ENCODE measurements at regions not wholly inside any gene's neighbourhood (a gene's known extent, or its start where the extent isn't known, plus 50 kb on each side); places are given as distances from the start of the nearest gene placed in this dataset.

- H3K36me3 ChIP-seq (ENCODE audit: control insufficient read depth in 2 of 2, extremely low read depth in 1 of 2, insufficient read depth in 2 of 2, low read length in 2 of 2) = no peaks in the 10 kb centered on the region
- DNase-seq (ENCODE audit: low read depth, low spot score) = no peak
- H4K20me1 ChIP-seq (ENCODE audit: control insufficient read depth, extremely low read depth, insufficient read depth, low read length) = no peaks in the 10 kb centered on the region
- TF ChIP-seq CTCF (optimal IDR thresholded peaks at IDR 0.05 in 1 of 3, IDR thresholded peaks at IDR 0.05 in 1 of 3, conservative IDR thresholded peaks at IDR 0.05 in 1 of 3; ENCODE audit: extremely low read depth in 1 of 3, insufficient read depth in 2 of 3, low read length in 3 of 3) (no peak), EZH2 (IDR thresholded peaks at IDR 0.05; ENCODE audit: low read length) (no peak)
- no peak overlapping the region for H3K9ac ChIP-seq (ENCODE audit: control insufficient read depth, extremely low read depth, insufficient read depth, low read length)
- no peak overlapping the region for H2AFZ ChIP-seq (ENCODE audit: control insufficient read depth, low read length)
- no peaks in the 10 kb centered on the region for H3K9me1 ChIP-seq (ENCODE audit: control insufficient read depth, extremely low read depth, insufficient read depth, low read length)
- no peaks in the 10 kb centered on the region for H3K79me2 ChIP-seq (ENCODE audit: control insufficient read depth, insufficient read depth, low read length)
- FAIRE-seq = no peak
- H3K27me3 ChIP-seq (ENCODE audit: control insufficient read depth, extremely low read depth, insufficient read depth, low read length) = no peaks in the 10 kb centered on the region
- no peaks in the 10 kb centered on the region for H3K4me1 ChIP-seq (ENCODE audit: control insufficient read depth, extremely low read depth, insufficient read depth, low read length)
- no peak overlapping the region for H3K27ac ChIP-seq (ENCODE audit: control insufficient read depth, insufficient read depth, low read length)
- dilution Hi-C loops (cut with MboI; ENCODE audit: extremely low pct_ligation_motif_present, low sequenced_read_pairs) = no loop called here
- H3K4me2 ChIP-seq (ENCODE audit: control insufficient read depth, extremely low read depth, insufficient read depth, low read depth, low read length) = no peak overlapping the region
- no peaks in the 10 kb centered on the region for H3K9me3 ChIP-seq (ENCODE audit: control insufficient read depth, low read depth, low read length)
- no peak overlapping the region for H3K4me3 ChIP-seq (ENCODE audit: control insufficient read depth in 2 of 3, extremely low read depth in 1 of 3, insufficient read depth in 2 of 3, low read depth in 1 of 3, low read length in 3 of 3)
These were observed 703.6 kb upstream of the NUDT12 start for GRCh38 chr5:104266161-104266560.

GRCh38 chr5:104265531-104266140 is 703.0 kb upstream of the NUDT12 start:
- Histone ChIP-seq H3K36me3 (ENCODE audit: control insufficient read depth in 2 of 2, extremely low read depth in 1 of 2, insufficient read depth in 2 of 2, low read length in 2 of 2) (no peaks in the 10 kb centered on the region), H3K9me1 (ENCODE audit: control insufficient read depth, extremely low read depth, insufficient read depth, low read length) (no peaks in the 10 kb centered on the region), H3K4me1 (ENCODE audit: control insufficient read depth, extremely low read depth, insufficient read depth, low read length) (no peaks in the 10 kb centered on the region), H3K27ac (ENCODE audit: control insufficient read depth, insufficient read depth, low read length) (no peak overlapping the region), H3K27me3 (ENCODE audit: control insufficient read depth, extremely low read depth, insufficient read depth, low read length) (no peaks in the 10 kb centered on the region), H3K4me3 (ENCODE audit: control insufficient read depth in 2 of 3, extremely low read depth in 1 of 3, insufficient read depth in 2 of 3, low read depth in 1 of 3, low read length in 3 of 3) (no peak overlapping the region), H3K79me2 (ENCODE audit: control insufficient read depth, insufficient read depth, low read length) (no peaks in the 10 kb centered on the region), H4K20me1 (ENCODE audit: control insufficient read depth, extremely low read depth, insufficient read depth, low read length) (no peaks in the 10 kb centered on the region), H3K9me3 (ENCODE audit: control insufficient read depth, low read depth, low read length) (no peaks in the 10 kb centered on the region), H3K4me2 (ENCODE audit: control insufficient read depth, extremely low read depth, insufficient read depth, low read depth, low read length) (no peak overlapping the region), H2AFZ (ENCODE audit: control insufficient read depth, low read length) (no peak overlapping the region), H3K9ac (ENCODE audit: control insufficient read depth, extremely low read depth, insufficient read depth, low read length) (no peak overlapping the region)
- dilution Hi-C loops (cut with MboI; ENCODE audit: extremely low pct_ligation_motif_present, low sequenced_read_pairs) = no loop called here
- DNase-seq (ENCODE audit: low read depth, low spot score) (no peak), FAIRE-seq (no peak)
- no peak for TF ChIP-seq CTCF (optimal IDR thresholded peaks at IDR 0.05 in 1 of 3, IDR thresholded peaks at IDR 0.05 in 1 of 3, conservative IDR thresholded peaks at IDR 0.05 in 1 of 3; ENCODE audit: extremely low read depth in 1 of 3, insufficient read depth in 2 of 3, low read length in 3 of 3)
- no peak for TF ChIP-seq EZH2 (IDR thresholded peaks at IDR 0.05; ENCODE audit: low read length)
